ENCODE measurements at regions not wholly inside any gene's neighbourhood (a gene's known extent, or its start where the extent isn't known, plus 50 kb on each side); places are given as distances from the start of the nearest gene placed in this dataset.
A peak's percentile ranks its signal among the peaks of the same experiment; 100 is the strongest.

DNA sequence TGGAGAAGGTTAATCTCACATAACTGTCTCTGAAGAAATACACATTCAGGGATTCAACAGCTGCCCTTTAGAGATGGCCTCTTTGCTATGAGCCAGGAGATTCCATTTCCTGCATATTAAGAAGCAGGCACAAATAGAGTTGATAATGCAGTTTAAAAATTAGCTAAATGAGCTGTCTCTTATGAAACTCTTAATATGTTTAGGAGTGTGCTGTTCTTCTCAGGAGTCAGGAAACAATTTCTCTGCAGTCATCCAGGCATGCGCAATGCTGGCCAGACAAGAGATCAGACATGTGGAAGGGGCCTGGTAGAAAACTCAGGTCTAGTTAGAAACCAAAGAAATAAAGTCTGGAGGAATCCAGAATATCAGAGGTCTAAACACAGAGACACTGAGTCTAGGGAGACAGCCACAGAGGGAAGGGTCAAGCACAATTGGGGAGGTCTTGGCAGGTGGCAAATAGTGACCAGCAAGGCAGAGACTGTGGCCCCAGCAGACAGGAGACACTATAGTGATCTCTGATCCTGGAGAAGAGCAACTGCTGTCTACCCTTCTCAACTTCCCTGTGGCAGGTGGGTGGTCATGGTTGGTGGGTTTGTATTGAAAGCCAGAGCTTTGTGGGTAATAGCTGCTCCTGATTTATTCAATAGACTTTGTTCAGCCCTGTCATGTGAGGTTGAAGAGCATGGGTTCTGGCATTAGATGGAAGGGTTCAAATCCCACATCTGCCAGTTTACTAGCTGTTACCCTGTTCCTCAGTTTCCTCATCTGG lies 185.8 kb upstream of the RMST start:
- no peak for DNase-seq

DNA sequence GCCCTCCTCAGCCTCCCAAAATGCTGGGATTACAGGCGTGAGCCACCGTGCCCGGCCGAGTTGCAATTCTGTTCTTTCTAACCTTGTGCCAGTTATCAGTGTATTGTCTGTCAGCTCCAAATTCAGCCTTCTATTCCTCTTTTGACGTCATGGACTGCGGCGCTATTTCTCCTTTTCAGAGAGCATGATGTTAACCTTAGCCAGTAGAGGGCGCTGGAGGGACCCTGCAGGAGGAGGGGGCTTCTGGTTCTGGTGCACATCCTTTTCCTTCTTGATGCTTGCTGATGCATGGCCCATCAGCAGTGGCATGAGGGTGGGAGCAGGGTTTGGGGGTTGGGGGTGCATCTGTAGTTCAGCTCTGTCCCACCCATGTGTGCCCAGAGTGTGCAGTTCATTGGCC lies 179.3 kb upstream of the RMST start:
- DNase-seq, result no peak

DNA sequence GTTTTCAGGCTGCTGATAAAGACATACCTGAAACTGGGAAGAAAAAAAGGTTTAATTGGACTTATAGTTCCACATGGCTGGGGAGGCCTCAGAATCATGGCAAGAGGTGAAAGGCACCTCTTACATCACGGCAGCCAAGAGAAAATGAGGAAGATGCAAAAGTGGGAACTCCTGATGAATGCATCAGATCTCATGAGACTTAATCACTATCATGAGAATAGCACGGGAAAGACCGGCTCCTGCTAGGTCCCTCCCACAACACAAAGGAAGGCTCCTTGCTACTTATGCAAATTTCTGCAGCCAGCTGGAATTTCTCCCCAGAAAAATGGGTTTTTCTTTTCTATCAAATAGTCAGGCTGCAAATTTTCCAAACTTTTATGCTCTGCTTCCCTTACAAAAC lies 174.1 kb upstream of the RMST start:
- DNase-seq, result no peak

DNA sequence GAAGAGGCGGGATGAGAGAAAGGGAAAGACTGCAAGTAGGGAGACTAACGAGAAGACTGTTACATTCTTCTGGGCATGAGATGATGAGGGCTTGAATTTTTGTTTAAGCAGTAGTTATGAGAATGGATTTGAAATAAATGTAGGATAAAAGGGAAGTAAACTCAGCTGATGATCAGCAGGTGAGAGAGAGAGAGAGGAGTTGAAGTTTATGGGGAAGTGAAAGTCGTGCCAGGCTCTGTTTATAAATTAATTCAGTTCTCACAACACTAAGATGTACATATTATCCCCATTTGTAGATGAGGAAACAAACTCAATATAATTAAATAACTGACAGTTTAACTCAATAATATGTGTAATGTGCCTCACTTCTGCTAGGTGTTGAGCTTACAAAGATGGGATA lies 170.0 kb upstream of the RMST start:
- DNase-seq, result no peak

DNA sequence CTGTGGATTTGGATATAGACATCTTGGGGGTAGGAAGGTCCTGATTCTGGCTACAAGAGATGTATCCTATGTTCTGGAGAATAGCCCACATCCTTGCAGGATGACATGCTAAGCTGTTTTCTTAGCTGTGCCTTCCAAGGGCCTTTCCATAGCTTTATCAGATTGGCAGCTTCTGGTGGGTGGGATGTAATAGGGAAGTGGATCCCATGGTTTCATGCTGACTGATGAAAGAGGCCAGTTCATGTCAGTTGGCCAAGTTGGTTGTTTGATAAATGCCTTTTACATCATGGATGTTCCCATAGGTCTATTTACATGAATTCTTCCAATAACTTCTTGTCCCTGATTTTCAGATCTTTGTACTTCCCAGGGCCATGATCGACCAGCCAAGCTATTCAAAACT lies 169.1 kb upstream of the RMST start:
- no peak for DNase-seq

DNA sequence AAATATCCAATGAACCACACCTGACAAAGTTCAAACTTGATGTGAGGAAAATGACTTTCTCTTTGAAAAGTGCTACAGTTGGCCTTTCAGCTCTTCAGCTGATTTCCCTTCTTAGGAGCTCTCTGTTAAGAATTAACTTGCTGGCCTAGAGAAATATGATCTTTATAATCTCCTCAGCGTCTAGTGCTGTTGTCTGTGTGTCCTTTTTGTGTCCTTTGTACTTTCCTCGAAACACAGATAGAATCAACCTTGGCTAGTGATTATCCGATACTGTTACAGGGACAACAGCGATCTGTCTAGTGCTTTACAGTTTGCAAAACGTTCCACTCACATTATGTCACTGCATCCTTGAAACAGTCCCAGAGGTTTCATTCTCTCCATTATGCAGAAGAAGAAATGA lies 162.8 kb upstream of the RMST start:
- DNase-seq, result no peak

DNA sequence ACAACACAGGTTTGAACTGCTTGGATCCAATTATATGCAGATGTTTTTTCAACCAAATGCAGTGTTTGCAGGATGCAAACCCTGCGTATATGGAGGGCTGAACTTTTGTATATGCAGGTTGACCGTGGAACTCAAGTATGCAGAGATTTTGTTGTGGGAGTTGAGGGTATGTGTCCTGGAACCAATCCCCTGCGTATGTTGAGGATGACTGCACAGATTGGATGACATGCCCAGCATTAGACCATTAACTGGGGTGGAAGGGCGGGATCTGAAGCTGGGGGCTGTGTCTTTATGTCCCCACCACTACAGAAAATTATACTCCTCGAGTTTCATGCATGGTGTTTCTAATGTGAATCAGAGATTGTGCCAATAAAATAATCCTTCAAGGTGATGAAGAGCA lies 162.2 kb upstream of the RMST start:
- DNase-seq, result no peak

DNA sequence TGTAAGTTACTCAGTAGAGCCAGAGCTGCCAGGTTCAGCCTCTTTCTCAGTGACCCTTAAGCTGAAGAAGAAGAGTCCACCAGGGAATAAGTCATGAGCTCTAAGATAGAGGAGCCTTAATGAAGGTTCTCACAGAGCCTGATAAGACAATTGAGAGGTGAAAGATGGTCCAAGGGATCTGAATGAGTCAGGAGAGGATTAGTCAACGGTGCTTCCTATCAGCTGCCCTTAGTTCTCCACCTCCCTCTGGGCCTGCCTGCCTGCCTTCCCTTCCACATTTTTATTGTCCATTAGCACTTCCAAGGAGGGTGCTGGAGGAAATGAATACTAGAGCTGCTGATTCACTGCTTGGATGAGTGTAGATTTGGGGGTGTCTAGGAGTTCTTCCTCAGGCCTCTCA lies 161.7 kb upstream of the RMST start:
- DNase-seq, result no peak

DNA sequence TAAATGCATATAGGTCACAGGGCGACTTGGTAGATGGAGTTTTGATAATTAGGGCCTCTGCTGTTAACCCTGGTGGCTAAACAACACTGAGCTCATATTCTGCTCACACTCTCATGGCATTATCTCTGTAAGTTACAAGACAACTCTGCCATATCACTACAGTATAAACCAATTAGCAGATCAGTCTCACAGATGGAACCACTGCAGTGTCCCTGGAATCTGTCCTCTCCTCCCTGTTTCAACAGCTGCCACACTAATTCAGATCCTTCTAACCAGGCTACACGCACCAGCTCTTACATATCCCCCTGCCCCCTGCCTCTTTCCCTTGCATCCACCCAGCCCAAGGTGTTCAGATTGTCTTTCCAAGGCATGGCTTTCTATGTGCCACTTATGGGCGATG lies 161.0 kb upstream of the RMST start:
- DNase-seq, result no peak

DNA sequence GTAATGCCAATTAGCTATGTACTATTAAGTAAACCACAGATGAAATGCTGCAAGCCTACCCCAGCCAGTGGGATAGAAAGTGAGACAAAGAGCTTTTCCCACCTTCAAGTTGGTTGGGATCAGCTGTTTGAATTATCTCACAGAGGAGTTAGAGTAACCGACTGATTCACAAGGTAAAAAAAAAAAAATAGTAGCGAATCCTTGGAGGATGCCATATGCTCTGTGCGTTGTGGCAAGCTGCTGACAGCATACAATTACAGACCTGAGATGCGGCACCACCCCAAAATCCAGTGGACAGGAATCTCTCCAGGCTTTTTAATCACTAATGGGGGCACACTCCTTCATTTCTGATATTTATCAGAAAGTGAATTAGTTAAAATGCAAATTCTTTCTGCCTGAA lies 157.0 kb upstream of the RMST start:
- DNase-seq, result no peak

DNA sequence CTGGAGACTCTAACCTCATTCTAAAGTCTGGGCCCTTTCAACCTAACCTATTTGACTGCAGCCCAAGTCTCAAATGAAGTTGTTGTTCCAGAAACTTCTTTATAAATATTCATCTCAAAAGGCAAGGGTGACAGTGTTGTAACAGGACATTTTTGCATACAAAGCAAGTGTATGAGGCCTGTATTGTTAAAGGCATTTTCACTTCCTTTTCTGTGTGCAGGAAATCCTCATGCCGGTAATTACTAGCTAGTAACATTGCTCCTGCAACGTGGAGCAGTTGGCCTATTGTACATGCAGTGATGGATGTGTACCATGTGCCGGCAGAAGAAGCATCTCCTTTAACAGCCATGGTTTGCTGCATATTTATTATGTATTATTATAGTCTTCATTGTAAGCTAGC lies 156.5 kb upstream of the RMST start:
- DNase-seq, result no peak

DNA sequence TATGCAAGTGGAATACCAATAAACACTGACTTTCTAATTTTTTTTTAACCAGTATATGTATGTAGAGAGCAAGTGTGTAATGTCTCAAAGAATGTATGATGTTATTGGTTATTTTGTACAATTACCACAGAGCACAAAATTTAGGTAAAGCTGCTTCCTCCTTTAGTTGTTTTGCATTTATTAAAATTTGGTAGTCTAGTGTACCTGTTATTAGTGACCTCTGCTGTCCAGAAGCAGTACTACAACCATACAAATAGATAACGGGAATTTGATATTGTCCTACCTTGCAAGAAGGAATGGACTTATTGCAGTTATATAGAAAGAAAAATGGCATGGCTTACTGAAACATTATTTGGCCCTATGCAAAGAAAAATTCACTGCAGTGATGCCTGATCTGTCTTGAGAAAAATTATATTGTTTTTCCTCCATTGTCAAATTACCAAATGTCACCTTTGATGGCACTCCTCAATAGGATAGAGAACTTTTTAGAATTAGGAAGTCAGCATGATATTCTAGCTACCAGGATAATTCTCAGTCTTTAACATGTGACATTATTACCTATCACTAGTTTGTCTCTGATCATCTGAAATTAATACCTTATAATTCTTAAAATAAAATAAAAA lies 153.9 kb upstream of the RMST start:
- DNase-seq, result peak; percentile 61

DNA sequence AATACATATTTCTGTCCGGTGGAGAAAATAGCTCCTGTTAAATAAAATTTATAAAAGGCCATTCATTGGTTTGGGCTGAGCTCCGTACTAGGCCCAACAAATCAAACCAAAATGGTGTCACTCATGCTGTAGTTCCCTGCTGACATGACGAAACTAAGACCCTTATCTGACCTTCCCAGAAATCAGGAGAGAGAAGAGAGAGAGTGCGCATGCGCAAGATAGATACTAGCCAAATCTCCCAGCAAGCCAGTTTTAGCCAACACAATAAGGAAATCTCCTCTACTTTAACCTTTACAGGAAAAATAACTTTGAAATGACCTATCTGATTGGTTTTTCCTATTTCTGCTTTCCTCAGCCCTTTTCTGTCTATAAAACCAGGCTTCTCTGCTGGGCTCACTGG lies 152.7 kb upstream of the RMST start:
- no peak for DNase-seq

DNA sequence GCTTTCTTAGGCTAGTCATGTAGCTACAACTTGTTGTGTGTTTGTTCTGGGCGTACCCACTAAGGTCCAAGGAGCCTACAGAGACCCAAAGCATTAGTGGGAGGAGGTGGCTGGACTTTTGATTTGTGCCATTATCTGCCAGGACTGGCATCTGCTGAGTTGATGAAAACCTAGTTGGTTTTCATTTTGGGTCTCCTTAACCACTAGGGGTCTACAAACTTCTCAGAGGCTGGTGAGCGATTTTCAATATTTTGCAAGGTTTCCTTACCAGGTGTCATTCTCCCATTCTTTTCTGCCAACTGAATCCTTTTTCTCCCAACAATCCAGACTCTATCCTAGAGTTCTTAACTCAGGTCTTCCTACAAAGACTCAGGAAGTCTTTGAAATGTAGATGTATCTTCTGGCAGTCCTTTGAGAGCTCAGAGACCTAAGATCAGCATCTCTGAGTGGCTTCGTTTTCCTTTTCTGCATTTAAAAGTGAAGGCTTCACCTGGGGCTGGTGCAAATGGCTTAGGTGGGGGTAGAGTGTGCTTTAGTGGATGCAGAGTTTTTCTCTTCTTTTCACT lies 150.0 kb upstream of the RMST start:
- DNase-seq, result no peak

DNA sequence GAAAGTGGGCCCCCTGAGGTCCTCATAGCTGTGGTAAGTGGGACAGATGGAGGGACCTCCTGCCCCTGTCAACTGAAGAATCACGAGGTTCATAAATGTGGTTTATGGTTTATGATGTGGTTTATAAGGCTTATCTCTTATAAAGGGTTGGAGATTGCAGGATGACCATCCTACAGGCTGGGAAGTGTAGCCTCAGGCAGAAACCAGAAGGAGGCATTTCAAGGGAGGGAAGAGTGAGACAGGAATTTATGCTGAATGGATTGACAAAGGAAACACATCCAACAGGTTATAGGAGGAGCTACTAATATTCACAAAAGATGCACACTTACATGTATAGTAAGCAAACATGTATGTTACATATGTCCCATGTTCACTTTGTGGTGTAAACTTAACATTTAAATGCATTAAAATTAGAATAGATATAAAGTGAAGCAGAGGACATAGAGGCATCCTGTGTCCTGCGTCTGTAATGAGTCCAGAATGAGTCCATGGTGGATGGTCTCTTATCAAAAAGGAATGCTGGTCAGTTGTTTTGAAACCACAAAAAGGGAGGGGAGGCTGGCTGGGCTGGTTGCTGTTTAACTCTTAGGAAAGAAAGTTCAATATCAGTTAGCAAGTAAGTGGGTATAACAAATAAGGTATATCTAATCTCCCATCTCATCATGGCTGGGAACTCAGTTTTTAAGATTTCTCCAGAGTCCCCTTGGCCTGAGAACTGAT lies 149.0 kb upstream of the RMST start:
- no peak for DNase-seq

DNA sequence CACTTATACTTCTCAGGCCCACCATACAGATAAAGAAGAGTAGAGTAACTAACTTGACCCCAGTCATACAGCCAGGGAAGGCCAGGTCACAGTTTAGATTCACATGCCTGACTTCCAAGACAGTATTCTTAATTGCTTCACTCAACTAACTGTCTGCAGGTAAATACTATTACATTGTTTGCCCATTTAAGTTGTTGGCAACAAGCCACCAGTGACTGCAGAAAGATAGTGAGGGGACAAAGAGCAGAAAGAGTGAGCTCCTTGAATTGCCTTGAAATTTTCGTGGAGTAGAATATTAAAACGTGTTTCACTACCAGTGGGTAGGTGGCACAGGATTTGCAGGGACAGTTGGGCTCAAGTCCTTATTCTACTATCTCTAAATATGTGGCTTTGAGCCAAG lies 146.3 kb upstream of the RMST start:
- no peak for DNase-seq

DNA sequence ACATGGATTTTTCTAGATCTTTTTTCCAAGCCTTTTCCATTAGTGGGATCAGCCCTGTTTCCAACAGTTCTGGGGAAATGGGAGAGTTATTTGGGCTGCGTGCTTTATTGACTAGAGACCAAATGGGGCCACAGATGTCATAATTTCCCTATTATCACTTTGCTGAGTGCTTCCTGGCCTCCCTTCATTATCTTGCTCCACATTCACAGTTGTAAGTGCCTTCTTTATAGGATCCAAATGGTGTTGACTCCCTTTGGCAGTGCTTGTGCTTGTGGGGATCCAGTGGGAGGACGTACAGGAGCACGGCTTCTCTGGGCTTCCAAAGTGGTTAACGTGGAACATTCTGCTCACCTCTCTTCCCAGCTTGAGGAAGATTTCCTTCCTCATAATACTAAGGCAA lies 141.0 kb upstream of the RMST start:
- DNase-seq, result no peak

DNA sequence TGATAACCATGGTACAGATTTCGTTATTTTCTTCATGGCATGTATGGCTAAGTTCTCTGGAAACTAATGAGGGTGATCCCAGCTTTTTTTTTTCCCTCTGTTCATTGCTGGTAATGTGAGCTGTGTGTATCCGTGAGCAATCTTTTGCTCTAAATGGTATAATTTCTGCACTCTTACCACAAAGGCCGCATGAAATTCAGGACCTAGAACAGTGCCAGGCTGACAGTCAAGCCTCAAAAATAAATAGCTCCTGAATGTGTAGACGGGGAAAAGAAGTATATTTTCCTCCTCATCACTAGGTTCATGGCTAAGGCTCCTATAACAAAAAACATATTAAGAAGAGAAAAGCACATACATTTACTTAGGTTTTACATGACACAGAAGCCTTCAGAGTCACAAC lies 140.2 kb upstream of the RMST start:
- no peak for DNase-seq

DNA sequence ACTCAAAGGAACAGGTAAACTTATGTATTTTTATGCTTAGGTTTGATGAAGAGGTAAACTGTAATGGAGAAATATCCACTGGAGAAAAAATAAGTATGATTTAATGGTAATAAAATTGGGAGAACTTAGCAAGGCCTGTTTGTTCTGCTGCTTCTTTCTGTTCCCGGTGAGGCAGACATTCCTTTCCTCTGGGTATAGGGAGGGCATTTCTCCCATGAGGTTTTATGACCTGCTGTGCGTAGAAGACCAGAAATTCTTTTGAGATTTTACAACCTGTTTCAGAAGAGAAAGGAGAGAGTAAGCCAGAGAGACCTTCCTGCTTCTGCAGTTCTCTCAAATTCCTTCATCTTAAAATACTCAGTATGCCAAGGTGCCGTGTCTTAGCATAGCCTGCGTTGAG lies 139.4 kb upstream of the RMST start:
- no peak for DNase-seq

DNA sequence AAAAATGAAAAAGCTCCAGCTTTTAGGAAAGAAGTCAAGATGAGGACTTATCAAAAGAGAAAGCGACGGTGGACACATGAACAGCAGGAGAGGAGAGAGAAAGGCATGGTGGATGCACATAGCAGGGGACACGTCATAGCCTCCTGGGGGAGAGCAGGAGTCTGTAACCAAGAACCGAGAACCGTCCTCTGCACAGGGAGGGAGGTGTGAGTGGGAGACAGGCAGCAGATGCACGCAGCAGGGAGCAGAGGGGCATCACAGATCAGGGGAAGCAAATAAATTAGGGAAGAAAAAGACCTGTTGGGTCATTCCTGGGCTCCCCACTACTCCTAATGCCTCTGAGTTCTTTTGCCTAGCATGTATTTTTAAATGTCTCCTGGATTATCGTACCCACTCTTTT lies 138.1 kb upstream of the RMST start:
- DNase-seq, result no peak

DNA sequence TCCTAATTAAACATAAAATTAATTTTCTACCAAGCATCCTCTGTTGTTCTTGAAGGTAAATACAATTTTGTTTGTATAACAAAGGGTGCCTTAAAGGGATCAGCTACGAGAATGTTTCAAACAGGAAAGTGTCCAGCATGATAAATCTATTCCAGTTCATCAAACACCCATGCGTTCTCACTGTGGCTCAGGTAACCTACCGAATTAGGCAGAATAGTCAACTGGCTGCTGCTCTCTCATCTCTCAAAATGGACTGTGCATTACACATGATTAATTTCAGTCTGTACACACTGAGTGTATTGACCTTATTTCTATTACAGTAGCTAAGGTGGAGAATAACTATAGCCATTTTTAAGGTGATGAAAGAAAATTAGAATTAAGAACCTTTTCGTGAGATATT lies 127.5 kb upstream of the RMST start:
- no peak for DNase-seq

DNA sequence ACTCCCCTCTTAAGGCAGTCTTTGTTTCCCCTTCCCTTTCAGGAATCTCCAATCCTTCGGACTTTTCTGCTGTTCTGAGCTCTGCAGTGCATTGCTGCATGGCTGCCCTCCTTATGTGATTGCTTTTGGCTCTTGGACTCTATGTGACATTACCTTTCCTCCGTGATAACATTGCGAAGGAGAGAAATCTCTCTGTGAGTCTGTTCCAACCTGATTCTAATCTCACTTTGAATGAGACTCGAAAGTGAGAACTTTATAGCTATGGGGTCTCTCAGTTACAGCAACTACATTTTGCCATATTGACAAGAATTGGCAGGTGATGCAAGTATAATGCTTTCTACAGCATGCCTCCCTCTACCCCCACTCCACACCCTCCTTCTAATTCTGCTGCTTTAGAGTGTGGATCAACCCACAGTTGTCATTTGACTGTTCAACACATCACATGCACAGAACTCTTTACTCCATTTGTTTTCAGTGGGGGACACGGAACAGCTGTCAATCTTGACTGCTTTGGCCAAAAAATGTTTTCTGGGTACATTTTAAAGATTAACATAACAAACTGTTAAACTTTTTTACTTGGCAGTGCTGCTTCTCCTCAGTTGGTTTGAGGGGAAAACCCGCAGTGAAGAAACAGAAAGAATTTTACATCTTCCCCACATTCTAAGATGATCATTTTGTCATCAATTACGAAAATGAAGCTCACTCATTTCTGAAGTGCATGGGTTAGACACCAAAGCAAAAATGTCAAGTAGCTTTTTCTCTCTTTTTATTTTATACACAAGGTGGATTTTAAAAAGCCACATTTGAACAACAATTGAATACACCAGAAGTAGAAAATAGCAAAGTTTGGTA lies 125.5 kb upstream of the RMST start:
- no peak for DNase-seq

DNA sequence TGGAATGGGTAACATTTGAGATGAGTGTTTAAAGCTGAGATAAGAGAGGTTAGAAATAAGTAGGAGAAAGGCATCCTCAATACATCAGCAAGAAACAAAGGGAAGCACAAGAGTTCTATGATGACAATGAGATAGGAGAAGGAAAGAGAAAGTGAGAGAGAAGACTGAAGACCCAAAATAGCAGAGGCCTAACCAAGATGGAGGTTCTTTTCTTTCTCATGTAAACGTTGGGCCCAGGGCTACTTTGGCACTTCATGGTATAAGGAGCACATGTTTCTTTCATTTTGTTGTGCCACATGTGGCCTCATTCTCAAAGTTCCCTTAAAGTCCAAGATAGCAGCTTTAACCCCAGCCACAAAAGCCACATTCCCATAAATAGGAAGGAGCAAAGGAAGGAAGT lies 120.5 kb upstream of the RMST start:
- DNase-seq, result no peak

Data from CD4-positive, alpha-beta T cell treated with Interleukin-21 for 1 hour (primary cell).